CD4-positive, alpha-beta T cell treated with Interleukin-17A for 4 hours (primary cell): ENCODE measurements at regions not wholly inside any gene's neighbourhood (a gene's known extent, or its start where the extent isn't known, plus 50 kb on each side); places are given as distances from the start of the nearest gene placed in this dataset.
A peak's percentile ranks its signal among the peaks of the same experiment; 100 is the strongest.

Experiments used
- DNase-seq: peaks from one replicate; pipeline ENCODE4 v3.0.0-alpha.2; 2020; ENCODE audit warnings: mixed read lengths

GRCh38 chr19:33900817-33901216 is 104.1 kb downstream of the KCTD15 start:
- no peak for DNase-seq

DNA sequence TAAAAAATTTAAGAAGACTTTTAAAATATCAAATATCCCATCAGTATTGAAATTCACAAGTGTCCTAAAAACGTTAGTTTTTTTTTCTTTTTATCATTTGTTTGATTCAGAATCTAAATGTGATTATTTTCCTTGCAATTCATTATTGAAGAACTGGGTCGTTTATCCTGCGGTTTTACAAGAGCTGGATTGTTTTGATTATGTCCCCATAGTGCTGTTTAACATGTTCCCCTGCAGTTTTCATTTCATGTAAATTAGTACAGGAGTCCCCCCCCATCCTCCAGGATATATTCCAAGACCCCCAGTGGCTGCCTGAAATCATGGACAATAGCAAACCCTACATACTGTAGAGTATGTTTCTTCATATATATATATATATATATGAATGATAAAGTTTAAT is 105.7 kb downstream of the KCTD15 start:
- DNase-seq, result no peak

GRCh38 chr19:33902802-33903488 is 106.3 kb downstream of the KCTD15 start:
- DNase-seq, result no peak

DNA sequence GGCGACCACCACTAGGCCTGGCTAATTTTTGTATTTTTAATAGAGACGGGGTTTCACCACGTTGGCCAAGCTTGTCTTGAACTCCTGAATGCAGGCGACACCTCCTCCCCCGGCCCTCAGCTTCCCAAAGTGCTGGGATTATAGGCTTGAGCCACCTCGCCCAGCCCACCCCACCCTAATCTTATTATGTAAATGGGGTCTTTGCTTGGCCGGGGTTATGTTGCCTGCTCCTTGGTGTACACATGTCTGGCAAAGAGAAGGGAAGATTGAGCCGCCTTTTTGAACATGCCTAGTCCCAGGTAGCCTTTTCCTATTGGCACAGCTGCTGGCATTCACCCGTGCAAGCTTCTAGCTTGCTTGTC is 106.8 kb downstream of the KCTD15 start:
- DNase-seq, result no peak

DNA sequence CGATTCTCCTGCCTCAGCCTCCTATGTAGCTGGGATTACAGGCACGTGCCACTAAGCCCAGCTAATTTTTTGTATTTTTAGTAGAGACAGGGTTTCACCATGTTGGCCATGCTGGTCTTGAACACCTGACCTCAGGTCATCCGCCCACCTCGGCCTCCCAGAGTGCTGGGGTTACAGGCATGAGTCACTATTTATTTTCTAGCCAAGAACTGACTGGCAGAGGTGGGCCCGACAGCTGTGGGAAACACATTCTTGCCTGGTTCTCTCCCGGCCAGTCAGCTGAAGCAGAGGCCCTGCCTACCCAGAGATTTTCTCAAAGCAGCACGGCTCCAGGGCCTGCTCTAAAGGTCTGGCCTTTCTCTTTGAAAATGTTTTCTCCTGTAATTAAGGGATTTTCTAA is 108.0 kb downstream of the KCTD15 start:
- no peak for DNase-seq

DNA sequence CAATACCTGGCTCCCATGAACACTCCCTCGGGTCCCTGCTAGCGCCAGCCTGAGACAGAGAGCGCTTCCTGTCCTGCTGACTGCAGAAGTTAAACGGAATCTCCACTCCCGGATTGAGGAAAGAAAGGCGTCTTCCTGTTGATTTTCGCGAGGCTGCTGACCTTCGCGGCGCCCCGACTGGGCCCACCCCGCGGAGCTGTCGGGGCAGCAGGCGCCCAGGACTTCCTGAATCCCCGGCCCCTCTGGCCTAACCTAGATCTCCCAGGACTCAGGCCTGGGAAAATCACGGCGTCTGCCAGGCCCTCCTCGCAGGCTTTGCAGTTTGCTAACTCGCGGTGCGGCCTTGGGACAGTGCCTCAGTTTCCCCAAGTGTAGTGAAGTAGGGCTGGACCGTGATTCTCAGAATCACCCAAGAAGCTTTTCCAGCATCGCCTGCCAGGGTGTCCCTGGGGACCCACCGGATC is 108.8 kb downstream of the KCTD15 start:
- no peak for DNase-seq

DNA sequence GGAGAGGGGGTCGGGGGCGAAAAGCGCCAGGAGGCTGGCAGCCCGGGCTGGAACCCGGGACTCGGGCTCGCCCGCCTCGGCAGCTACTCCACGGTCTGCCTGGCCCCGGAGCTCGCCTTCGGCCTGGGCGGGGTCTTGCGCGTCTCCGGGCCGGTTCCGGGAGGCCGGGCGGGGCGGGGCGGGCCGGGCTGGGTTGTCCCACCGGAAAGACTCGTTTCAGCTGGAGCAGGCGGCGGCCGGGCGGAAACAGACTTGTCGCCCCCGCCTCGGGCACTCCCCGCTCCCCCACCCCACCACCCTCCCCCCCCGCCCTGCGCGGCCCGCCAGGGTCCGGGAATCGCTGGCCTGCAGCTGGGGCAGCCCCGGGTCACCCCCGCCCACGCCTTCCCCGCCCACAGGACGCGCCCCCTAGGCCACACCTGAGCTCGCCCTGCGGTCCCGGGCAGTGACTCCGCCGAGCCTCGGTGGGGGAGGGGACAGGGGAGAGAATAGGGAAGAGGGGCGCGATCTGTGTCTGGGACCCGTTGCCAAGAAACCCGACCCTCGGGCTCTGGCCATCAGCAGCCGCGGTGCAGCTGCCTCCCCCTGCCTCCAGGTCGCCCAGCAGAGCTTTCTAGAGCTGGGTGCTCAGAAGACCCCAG is 109.4 kb downstream of the KCTD15 start:
- peak; percentile 4 for DNase-seq

DNA sequence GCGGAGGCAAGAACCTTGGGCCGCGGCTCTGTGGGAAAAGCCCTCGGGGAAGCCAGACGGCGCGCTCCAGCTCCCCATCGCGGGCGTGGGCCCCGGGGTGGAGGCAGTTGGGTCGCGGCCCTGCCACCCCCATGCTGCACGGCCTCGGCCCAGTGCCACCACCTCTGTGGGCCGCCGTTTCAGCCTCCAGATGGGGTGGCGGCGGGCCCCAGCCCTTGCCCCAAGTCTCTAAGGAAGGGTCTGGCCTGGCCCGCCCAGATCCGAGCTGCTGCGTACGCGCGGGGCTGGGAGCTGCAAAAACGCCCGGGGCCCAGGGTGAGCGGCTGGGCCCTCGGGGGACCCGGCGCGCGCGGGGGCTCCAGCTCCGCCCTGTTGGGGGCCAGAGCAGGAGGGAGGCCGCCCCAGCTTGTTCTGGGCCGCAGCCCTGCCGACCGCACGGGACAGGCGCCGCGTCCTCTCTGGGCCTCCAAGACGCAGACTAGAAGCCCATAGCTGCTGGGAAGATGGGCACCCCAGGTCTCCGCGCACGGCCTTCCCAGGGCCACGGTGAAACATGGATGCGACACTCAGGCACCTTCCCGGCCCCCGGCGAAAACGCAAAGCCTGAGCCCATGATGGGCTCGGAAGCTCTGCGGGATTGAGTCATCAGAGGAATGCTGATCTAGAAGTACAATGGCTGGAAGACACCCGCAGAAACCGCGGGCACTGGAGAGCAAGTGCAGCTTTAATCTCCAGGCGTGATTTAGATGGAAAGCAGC is 110.1 kb downstream of the KCTD15 start:
- no peak for DNase-seq

- DNase-seq, result no peak
Observed at GRCh38 chr19:33910922-33911321, 114.3 kb downstream of the KCTD15 start.

- DNase-seq, result no peak
Observed at GRCh38 chr19:33914599-33914998, 117.9 kb downstream of the KCTD15 start.

GRCh38 chr19:33916792-33917191 is 120.1 kb downstream of the KCTD15 start:
- DNase-seq, result no peak

DNA sequence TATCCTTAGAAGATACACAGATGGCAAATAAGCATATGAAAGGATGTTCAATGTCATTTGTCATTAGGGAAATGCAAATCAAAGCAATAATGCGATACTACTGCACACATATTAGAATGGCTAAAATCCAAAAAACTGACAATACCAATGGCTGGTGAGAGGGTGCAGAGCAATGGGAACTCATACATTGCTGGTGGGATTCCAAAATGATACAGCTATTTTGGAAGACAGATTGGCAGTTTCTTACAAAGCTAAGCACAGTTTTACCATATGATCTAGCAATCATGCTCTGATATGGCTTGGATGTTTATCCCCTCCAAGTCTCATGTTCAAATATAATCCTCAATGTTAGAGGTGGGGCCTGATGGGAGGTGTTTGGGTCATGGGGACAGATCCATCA is 122.6 kb downstream of the KCTD15 start:
- no peak for DNase-seq

DNA sequence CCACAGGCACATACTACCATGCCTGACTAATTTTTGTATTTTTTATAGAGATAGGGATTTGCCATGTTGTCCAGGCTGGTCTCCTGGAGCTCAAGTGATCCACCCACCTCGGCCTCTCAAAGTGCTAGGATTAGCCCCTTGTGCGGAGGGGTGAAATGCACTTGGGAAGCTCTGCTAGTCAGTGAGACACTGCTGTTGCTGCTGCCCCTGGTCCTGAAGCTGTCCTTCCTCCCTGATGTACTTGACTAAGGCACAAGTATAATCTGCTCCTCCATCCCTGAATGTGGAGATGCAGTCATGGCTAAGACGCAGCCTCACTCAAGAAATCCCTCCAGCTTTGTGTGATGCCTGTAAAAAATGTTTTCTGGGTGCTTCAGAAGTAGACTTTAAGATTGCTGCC is 124.5 kb downstream of the KCTD15 start:
- DNase-seq, result no peak

- DNase-seq, result no peak
Observed at GRCh38 chr19:33926306-33926705, 129.6 kb downstream of the KCTD15 start.

GRCh38 chr19:33927789-33928457 is 131.3 kb downstream of the KCTD15 start:
- no peak for DNase-seq

GRCh38 chr19:33928458-33928950 is 131.8 kb downstream of the KCTD15 start:
- DNase-seq, result no peak

DNA sequence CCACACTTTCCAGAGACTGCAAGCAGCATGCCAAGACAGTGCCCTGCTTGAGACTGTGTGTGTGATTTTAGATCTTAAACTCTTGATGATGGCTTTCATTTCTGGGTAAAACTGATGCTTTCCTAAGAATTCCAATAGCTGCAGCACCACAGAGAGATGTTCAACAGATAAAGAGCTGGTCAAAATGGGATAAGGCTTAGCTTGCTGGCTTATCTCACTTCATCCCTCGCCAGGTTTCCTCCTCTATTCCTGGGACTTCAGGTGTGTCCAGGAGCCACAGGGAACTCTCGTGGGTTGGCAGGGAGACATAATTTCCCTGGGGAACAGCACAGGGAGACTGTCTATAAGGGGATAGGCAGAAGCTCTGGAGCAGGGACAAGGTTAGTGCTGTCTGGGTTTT is 137.3 kb downstream of the KCTD15 start:
- DNase-seq, result no peak

DNA sequence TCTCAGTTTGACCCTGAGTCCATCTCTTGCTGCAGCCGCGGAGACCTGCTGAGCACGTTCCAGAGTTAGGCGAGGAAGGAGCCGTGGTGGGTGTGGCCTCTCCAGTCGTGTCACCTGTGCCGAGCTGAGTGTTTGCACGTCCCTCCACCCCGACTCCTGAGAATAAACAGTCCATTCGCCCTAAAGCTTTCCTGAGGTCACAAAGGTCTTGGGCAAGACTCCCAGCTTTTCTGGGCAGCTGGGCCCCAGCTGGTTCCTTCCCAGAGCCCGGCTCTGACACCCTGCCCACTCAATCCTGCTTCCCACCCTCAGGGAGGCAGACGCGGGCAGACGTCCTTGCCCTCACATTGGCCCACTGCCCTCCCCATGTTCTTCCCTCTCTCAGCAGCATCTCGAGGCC is 142.2 kb downstream of the KCTD15 start:
- DNase-seq, result no peak

- no peak for DNase-seq
Observed at GRCh38 chr19:33941133-33941532, 144.5 kb downstream of the KCTD15 start.

DNA sequence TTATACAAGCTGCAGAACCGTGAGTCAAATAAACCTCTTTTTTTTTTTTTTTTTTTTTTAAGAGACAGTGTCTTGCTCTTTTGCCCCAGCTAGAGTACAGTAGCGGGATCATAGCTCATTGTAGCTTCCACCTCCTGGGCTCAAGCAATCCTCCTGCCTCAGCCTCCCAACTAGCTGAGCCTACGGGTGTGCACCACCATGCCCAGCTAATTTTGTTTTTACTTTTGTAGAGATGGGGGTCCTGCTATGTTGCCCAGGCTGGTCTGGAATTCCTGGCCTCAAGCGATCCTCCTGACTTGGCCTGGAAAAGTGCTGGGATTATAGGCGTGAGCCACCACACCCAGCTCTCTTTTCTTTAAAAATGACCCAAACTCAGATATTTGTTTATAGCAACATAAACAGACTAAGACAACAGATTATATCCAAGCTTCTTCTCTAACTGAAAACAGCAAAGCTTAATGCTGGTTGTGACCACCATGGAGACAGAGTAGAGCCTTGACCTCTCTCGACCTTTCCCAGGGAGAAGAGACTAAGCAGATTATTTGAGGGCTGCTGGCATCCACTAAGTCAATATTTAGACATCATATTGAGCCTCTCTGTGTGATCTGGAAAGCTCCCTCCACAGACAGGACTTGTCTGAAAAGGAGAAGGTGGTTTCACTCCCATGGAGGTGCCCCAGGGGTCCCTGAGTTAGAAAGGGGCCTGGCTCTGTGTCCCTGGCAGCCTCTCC is 150.0 kb downstream of the KCTD15 start:
- DNase-seq, result no peak

- DNase-seq, result no peak
Observed at GRCh38 chr19:33947265-33947964, 150.7 kb downstream of the KCTD15 start.
